GM03348 (cell line): ENCODE measurements at regions not wholly inside any gene's neighbourhood (a gene's known extent, or its start where the extent isn't known, plus 50 kb on each side); places are given as distances from the start of the nearest gene placed in this dataset.
"Not testable (repeated sequence)": the region's sequence is repeated elsewhere in the genome, so short reads cannot be mapped to it uniquely, and the experiment has no call there.

Source experiments
- DNase-seq: peaks from one replicate; pipeline ENCODE4 v3.0.0; 2012; ENCODE audit warnings: low spot score

DNA sequence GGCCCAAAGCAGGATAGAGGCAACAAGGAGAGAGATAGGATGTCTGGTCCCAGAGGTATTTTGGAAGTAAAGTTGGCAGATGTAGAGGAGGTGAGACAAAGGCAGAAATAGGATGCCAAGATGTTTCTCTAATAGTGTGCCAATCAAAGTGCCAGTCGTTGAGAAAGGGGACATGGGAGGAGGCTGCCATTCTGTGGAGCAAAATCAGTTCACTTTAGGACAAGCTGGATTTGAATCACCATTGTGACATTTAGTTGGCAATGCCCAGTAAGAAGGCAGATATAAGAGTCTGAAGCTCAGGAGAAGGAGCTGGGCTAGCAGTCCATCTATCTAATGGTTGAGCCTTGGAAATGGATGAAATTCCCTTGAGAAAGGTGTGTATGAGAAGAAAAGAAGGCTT lies 53.8 kb downstream of the ADRB2 start:
- DNase-seq, result no peak

GRCh38 chr5:148880696-148881095 lies 54.3 kb downstream of the ADRB2 start:
- DNase-seq, result no peak

DNA sequence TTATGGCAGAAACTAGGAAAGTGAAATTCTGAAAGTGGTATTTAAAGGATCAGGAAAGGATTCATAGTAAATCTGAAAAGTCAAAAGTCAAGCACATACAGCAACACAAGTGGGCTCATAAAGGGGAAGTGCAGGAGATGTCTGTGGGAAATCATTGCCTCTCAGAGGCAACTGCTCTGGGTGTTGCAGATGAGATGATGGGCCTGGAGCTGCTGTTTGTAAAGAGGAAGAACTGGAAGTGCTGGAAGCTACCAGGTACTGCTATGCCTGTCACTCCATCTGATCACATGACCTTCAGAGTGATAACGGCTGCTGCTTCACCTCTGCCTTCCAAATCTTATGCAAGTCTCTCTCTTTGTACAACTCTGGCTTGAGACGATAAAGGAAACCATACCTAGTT lies 55.9 kb downstream of the ADRB2 start:
- DNase-seq, result no peak

- no peak for DNase-seq
These were observed 58.1 kb downstream of the ADRB2 start for GRCh38 chr5:148884339-148885020.

DNA sequence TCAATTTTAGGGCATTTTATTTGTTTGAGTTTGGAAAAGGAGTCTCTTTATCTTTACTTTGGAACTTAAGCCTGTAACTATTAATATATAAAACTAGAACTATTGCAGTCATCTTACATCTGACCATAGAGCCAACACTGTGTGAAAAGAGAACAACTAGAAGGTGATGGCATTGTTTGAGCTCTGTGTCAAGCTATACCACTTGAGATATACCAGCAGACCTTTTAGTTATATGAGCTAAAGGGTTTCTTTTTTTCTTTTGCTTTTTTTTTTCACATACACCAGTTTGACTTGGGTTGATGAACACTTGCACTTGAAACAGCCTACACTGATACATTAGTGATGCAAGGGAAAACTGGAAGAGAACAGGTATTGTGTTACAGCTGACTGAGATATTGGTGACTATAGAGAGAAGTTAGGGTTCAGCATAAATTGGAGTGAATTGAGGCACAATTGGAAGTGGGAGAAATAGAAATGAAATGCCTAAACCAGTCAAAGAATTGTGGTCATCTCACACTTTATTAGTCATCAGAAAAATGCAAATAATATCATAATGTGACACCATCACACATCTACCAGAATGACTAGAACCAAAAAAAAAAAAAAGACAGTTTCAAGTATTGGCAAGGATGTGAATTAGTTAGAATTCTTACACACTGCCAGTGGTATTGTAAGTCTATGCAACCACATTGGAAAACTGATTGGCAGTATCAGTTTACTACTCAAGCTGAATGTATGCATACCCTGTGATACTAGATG lies 60.9 kb downstream of the ADRB2 start:
- DNase-seq, result no peak

- DNase-seq, result not testable (repeated sequence)
These were observed 63.5 kb downstream of the ADRB2 start for GRCh38 chr5:148889936-148890335.

GRCh38 chr5:148895441-148895840 lies 69.0 kb downstream of the ADRB2 start:
- not testable (repeated sequence) for DNase-seq

DNA sequence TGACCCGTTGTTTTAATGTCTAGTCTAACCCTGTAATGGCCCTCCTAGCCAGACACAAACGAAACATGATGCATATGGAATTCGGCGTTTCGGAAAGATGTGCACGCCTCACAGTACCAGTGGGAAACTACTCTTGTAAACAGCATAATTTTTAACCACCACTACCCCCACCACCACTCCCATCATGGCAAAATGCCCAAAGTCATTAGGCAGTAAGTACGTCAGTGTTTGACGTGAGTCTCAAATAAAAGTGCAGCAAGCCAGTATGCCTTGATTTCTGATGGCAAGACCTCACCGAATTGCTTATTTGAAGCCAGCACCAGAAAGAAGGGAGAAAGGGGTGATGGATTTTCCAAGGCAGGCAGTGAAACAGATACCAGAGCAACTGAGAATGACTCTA lies 71.4 kb downstream of the ADRB2 start:
- no peak for DNase-seq

- no peak for DNase-seq
These were observed 72.1 kb downstream of the ADRB2 start for GRCh38 chr5:148898413-148899075.

GRCh38 chr5:148899993-148900392 lies 73.6 kb downstream of the ADRB2 start:
- no peak for DNase-seq

DNA sequence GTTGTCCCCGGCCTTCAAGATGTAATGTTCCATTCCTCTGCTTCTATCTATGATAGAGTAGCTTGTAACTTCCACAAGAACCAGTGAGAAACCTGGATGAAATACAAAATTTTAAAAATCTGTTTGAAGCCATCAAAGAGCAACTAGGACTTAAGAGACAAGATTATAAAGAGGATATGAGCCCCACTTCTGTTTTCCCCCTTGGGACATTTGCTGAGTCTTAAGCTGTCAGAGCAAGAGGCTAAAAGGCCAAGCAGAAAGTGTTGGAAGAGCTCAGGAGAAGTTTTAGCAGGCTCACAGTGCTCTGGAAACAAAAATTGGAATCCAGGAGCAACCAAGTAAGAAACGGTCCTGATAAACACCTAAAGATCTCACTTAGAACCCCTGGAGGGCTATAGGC lies 76.1 kb downstream of the ADRB2 start:
- no peak for DNase-seq

DNA sequence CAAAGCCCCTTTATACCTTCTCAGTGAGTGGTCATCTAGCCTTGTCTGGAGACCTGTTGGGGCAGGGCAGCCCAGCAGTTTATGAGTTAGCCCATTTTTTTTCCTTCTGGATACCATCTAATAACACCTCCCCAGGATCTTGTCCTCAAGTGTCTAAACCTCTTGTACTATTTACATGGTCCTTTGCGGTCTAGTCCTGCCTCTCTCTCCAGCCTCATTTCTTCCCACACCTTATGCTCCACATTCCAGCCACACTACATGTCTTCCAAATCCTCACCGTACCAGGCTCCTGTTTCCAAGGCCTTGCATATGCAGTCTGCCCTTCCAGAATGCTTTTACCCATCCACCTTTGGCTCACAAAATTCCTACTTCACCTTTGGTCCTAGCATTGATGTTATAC lies 77.2 kb downstream of the ADRB2 start:
- no peak for DNase-seq

DNA sequence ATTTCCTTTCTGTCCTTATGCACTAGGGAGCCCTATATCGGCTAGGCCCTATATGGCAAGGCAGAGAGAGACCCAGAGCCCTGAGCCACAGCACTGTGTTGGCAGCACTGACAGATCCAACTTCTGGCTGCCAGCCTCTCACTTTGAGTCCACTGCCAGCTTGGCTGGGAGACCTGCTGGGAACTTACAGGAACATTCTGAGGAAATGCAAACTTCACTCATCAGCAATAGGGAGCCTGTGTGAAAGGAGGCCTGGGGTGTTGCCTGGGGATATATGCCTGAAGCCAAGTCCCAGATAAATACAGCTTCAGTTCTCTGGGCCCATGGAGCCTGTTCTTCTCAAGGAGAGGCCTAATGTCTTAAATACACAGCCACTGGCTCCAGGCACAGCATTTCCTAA lies 78.0 kb downstream of the ADRB2 start:
- no peak for DNase-seq

GRCh38 chr5:148905541-148905940 lies 79.1 kb downstream of the ADRB2 start:
- no peak for DNase-seq

DNA sequence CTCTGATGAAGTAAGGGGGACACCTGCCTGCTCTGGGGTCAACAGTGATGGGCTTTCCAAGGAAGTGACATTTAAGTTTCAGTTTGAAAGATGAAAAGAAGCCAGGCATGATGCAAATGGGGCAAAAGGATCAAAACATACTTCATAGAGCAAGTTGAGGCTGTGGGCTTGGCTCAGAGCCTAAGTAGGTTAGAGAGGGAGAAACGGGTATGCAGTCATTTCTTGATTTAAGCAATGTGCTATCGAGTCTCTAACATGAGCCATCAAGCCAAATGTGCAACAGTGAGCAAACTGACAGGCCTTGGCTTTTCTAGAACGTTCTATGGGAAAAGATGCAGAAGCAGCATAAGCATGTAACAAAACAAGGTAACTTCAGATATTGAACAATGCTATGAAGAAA lies 80.6 kb downstream of the ADRB2 start:
- DNase-seq, result no peak

DNA sequence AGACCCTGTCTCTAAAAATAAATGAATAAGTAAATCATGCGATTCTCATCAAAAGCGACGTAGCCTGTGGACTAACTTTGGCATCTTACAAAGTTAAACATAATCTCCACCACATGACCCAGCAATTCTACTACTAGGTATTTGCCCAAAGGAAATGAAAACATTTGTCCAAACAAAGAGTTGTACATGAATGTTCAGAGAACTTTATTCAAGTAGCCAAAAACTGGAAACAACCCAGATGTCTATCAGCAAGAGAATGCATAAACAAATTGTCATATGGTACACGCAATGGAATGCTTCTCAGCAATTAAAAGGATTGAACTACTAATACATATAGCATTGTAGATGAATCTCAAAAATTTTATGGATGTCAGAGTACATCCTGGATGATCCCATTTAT lies 82.6 kb downstream of the ADRB2 start:
- no peak for DNase-seq

DNA sequence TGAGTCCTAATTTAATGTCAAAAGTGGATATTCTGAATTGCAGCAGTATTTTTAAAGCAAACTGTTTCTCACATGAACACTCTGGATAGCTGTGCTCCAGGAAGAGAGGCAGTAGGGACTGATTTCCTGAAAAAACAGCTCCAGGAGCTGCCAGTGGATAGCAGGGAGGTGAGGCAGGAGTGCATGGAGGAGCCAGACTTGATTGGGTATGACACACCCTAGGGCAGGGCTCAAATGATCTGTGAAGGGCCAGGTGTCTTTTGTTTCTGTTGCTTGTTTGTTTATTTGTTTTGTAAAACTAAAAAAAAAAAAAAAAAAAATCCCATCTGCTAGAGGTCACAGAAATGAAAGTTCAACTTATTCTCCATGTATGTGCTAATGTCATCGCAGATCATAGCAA lies 83.4 kb downstream of the ADRB2 start:
- DNase-seq, result no peak

DNA sequence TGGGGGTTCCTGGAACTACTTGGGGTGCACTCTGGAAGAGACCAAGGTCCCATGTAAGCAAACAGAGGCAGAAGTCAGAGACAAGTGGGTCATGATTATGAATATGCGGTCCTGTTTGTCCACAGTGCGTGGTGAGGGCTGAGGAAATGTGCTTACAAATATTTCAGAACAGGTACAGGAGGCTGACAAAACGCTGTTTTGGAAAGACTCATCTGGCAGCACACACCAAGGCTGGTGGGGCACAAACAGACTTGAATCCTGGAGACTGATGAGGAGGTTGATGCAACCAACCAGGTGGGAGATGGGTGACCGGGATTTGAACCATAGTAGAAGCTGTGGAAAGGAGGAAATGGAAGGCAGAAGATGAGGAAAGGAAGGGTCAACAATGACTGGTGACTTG lies 83.8 kb downstream of the ADRB2 start:
- no peak for DNase-seq

DNA sequence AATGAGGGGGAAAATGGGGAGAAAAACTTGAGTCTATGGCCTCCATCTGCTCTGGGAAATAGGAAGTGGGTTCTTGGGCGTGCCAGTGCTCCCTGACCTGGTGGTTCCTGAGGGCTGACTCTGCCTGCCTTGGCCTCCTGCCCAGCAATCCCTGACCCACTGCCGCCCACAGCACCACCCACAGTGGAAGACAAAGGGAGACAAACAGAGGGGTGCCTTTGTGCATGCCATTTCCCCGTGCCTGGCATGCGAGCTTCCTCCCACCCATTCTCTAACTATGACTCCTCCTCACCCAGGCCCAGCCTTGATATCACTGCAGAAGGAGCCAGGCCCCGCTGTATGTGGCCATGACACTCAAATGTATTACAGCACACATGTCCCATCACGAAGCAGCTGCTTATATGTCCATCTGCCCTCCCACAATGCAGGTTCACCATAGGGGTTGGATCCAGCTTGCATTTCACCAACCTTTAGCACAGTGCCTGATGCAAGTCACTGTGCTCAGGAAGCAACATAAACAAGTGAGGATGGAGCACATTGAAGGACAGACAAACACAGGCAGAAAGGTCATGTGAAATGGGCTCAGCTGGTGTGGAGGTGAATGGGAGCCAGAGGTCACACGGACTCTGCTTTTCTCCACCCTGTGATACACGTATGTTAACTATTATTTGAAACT lies 84.4 kb downstream of the ADRB2 start:
- peak; percentile 44 for DNase-seq

GRCh38 chr5:148911386-148911785 lies 85.0 kb downstream of the ADRB2 start:
- DNase-seq, result no peak

DNA sequence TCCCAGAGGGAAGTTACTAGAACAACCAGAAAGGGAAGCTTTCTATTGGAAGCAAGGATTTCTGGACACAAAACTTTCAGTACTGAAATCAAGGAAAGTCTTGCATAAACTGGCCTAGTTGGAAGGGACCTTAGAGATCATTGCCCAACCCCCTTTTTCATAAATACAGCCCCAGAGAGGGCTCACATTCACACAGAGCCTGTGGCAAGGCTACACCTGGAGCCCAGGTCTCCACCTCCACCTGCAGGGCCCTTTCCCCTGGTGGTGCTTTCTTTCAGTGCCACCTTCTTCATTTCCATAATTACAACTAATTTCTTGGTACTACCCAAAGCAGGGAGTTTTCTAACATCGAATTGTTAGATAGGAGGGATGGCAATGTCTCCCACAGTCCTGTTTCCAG lies 85.7 kb downstream of the ADRB2 start:
- DNase-seq, result no peak

GRCh38 chr5:148912714-148913398 lies 86.4 kb downstream of the ADRB2 start:
- peak; percentile 93 for DNase-seq
